ENCODE measurements at regions not wholly inside any gene's neighbourhood (a gene's known extent, or its start where the extent isn't known, plus 50 kb on each side); places are given as distances from the start of the nearest gene placed in this dataset.

- no peaks in the 10 kb centered on the region for H3K36me3 ChIP-seq (ENCODE audit: control insufficient read depth, insufficient read depth, low read length)
- no peak overlapping the region for H3K9ac ChIP-seq (ENCODE audit: low read length)
- H3K4me3 ChIP-seq (ENCODE audit: low read length): no peak overlapping the region
- H3K9me3 ChIP-seq (ENCODE audit: control insufficient read depth, low read length): no peaks in the 10 kb centered on the region
- no peaks in the 10 kb centered on the region for H3K27me3 ChIP-seq (ENCODE audit: control insufficient read depth, insufficient read depth, low read length)
- H3K4me1 ChIP-seq (ENCODE audit: control insufficient read depth, insufficient read depth, low read length): no peaks in the 10 kb centered on the region
These were observed 182.6 kb upstream of the FAM3C start for GRCh38 chr7:121578669-121579068.

GRCh38 chr7:121576148-121576917 is 180.2 kb upstream of the FAM3C start:
- no peaks in the 10 kb centered on the region for H3K9me3 ChIP-seq (ENCODE audit: control insufficient read depth, low read length)
- H3K9ac ChIP-seq (ENCODE audit: low read length): no peak overlapping the region
- H3K4me1 ChIP-seq (ENCODE audit: control insufficient read depth, insufficient read depth, low read length): no peaks in the 10 kb centered on the region
- H3K27me3 ChIP-seq (ENCODE audit: control insufficient read depth, insufficient read depth, low read length): no peaks in the 10 kb centered on the region
- no peak overlapping the region for H3K4me3 ChIP-seq (ENCODE audit: low read length)
- H3K36me3 ChIP-seq (ENCODE audit: control insufficient read depth, insufficient read depth, low read length): no peaks in the 10 kb centered on the region

- H3K4me1 ChIP-seq (ENCODE audit: control insufficient read depth, insufficient read depth, low read length): no peaks in the 10 kb centered on the region
- H3K4me3 ChIP-seq (ENCODE audit: low read length): no peak overlapping the region
- H3K36me3 ChIP-seq (ENCODE audit: control insufficient read depth, insufficient read depth, low read length): no peaks in the 10 kb centered on the region
- no peak overlapping the region for H3K9ac ChIP-seq (ENCODE audit: low read length)
- no peaks in the 10 kb centered on the region for H3K9me3 ChIP-seq (ENCODE audit: control insufficient read depth, low read length)
- H3K27me3 ChIP-seq (ENCODE audit: control insufficient read depth, insufficient read depth, low read length): no peaks in the 10 kb centered on the region
These were observed 179.2 kb upstream of the FAM3C start for GRCh38 chr7:121575194-121575765.

DNA sequence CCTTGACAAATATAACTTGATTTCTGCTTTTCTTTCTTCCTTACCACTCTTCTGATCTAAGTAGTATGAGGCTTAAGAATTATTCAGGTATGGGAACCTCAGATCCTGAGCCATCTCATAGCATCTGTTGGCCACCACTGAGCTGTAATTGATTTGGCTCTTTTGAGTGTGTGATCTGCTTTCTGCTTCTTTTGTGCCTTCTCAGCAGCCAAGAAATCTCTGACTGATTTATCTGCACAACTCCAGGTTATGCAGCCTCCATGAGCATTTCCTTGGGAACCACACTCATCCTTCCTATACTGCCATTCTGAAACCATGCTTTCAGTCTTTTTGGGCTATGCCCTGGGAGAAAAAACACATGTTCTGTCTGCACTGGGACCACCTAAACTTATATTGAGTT is 178.0 kb upstream of the FAM3C start:
- H3K4me1 ChIP-seq (ENCODE audit: control insufficient read depth, insufficient read depth, low read length): no peaks in the 10 kb centered on the region
- H3K9ac ChIP-seq (ENCODE audit: low read length): no peak overlapping the region
- no peaks in the 10 kb centered on the region for H3K36me3 ChIP-seq (ENCODE audit: control insufficient read depth, insufficient read depth, low read length)
- H3K4me3 ChIP-seq (ENCODE audit: low read length): no peak overlapping the region
- no peaks in the 10 kb centered on the region for H3K9me3 ChIP-seq (ENCODE audit: control insufficient read depth, low read length)
- no peaks in the 10 kb centered on the region for H3K27me3 ChIP-seq (ENCODE audit: control insufficient read depth, insufficient read depth, low read length)

DNA sequence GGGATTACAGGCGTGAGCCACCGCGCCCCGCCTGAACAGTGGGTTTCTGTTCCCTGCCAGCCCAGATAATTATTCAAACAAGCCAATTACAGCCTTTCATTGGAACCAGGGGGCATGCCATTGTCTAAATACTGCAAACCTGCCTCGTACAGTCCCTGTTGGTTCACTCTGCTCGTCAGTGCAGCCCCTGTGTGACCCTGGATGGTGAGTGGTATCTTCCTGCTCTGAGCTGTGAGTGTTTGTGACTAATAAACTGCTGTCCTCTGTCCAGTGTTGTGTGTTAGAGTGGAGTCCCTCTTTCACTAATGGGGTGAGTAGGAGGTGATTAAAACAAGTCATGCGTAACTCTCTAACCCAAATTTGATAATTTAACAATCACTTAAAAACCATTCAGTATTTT is 176.5 kb upstream of the FAM3C start:
- H3K36me3 ChIP-seq (ENCODE audit: control insufficient read depth, insufficient read depth, low read length): no peaks in the 10 kb centered on the region
- no peaks in the 10 kb centered on the region for H3K4me1 ChIP-seq (ENCODE audit: control insufficient read depth, insufficient read depth, low read length)
- H3K27me3 ChIP-seq (ENCODE audit: control insufficient read depth, insufficient read depth, low read length): no peaks in the 10 kb centered on the region
- no peak overlapping the region for H3K4me3 ChIP-seq (ENCODE audit: low read length)
- H3K9me3 ChIP-seq (ENCODE audit: control insufficient read depth, low read length): no peaks in the 10 kb centered on the region
- no peak overlapping the region for H3K9ac ChIP-seq (ENCODE audit: low read length)

GRCh38 chr7:121570365-121570764 is 174.3 kb upstream of the FAM3C start:
- Histone ChIP-seq H3K4me1 (ENCODE audit: control insufficient read depth, insufficient read depth, low read length) (no peaks in the 10 kb centered on the region), H3K9me3 (ENCODE audit: control insufficient read depth, low read length) (no peaks in the 10 kb centered on the region), H3K4me3 (ENCODE audit: low read length) (no peak overlapping the region), H3K9ac (ENCODE audit: low read length) (no peak overlapping the region), H3K36me3 (ENCODE audit: control insufficient read depth, insufficient read depth, low read length) (no peaks in the 10 kb centered on the region), H3K27me3 (ENCODE audit: control insufficient read depth, insufficient read depth, low read length) (no peaks in the 10 kb centered on the region)

GRCh38 chr7:121563177-121563576 is 167.1 kb upstream of the FAM3C start:
- Histone ChIP-seq H3K4me3 (ENCODE audit: low read length) (no peak overlapping the region), H3K27me3 (ENCODE audit: control insufficient read depth, insufficient read depth, low read length) (no peaks in the 10 kb centered on the region), H3K9ac (ENCODE audit: low read length) (no peak overlapping the region), H3K9me3 (ENCODE audit: control insufficient read depth, low read length) (no peaks in the 10 kb centered on the region), H3K36me3 (ENCODE audit: control insufficient read depth, insufficient read depth, low read length) (no peaks in the 10 kb centered on the region), H3K4me1 (ENCODE audit: control insufficient read depth, insufficient read depth, low read length) (no peaks in the 10 kb centered on the region)

GRCh38 chr7:121562259-121562658 is 166.2 kb upstream of the FAM3C start:
- Histone ChIP-seq H3K36me3 (ENCODE audit: control insufficient read depth, insufficient read depth, low read length) (no peaks in the 10 kb centered on the region), H3K4me3 (ENCODE audit: low read length) (no peak overlapping the region), H3K9me3 (ENCODE audit: control insufficient read depth, low read length) (no peaks in the 10 kb centered on the region), H3K4me1 (ENCODE audit: control insufficient read depth, insufficient read depth, low read length) (no peaks in the 10 kb centered on the region), H3K9ac (ENCODE audit: low read length) (no peak overlapping the region), H3K27me3 (ENCODE audit: control insufficient read depth, insufficient read depth, low read length) (no peaks in the 10 kb centered on the region)

- Histone ChIP-seq H3K9me3 (ENCODE audit: control insufficient read depth, low read length) (no peaks in the 10 kb centered on the region), H3K9ac (ENCODE audit: low read length) (no peak overlapping the region), H3K27me3 (ENCODE audit: control insufficient read depth, insufficient read depth, low read length) (no peaks in the 10 kb centered on the region), H3K4me1 (ENCODE audit: control insufficient read depth, insufficient read depth, low read length) (no peaks in the 10 kb centered on the region), H3K36me3 (ENCODE audit: control insufficient read depth, insufficient read depth, low read length) (no peaks in the 10 kb centered on the region), H3K4me3 (ENCODE audit: low read length) (no peak overlapping the region)
These were observed 165.6 kb upstream of the FAM3C start for GRCh38 chr7:121561717-121562116.

- Histone ChIP-seq H3K9me3 (ENCODE audit: control insufficient read depth, low read length) (no peaks in the 10 kb centered on the region), H3K27me3 (ENCODE audit: control insufficient read depth, insufficient read depth, low read length) (no peaks in the 10 kb centered on the region), H3K9ac (ENCODE audit: low read length) (no peak overlapping the region), H3K4me3 (ENCODE audit: low read length) (no peak overlapping the region), H3K36me3 (ENCODE audit: control insufficient read depth, insufficient read depth, low read length) (no peaks in the 10 kb centered on the region), H3K4me1 (ENCODE audit: control insufficient read depth, insufficient read depth, low read length) (no peaks in the 10 kb centered on the region)
These were observed 164.3 kb upstream of the FAM3C start for GRCh38 chr7:121560267-121560990.

- no peak overlapping the region for H3K4me3 ChIP-seq (ENCODE audit: low read length)
- no peak overlapping the region for H3K9ac ChIP-seq (ENCODE audit: low read length)
- no peaks in the 10 kb centered on the region for H3K36me3 ChIP-seq (ENCODE audit: control insufficient read depth, insufficient read depth, low read length)
- H3K27me3 ChIP-seq (ENCODE audit: control insufficient read depth, insufficient read depth, low read length): no peaks in the 10 kb centered on the region
- no peaks in the 10 kb centered on the region for H3K9me3 ChIP-seq (ENCODE audit: control insufficient read depth, low read length)
- H3K4me1 ChIP-seq (ENCODE audit: control insufficient read depth, insufficient read depth, low read length): no peaks in the 10 kb centered on the region
These were observed 162.2 kb upstream of the FAM3C start for GRCh38 chr7:121558288-121558687.
